ENCODE measurements at regions not wholly inside any gene's neighbourhood (a gene's known extent, or its start where the extent isn't known, plus 50 kb on each side); places are given as distances from the start of the nearest gene placed in this dataset.
"Not testable (repeated sequence)": the region's sequence is repeated elsewhere in the genome, so short reads cannot be mapped to it uniquely, and the experiment has no call there.

DNA sequence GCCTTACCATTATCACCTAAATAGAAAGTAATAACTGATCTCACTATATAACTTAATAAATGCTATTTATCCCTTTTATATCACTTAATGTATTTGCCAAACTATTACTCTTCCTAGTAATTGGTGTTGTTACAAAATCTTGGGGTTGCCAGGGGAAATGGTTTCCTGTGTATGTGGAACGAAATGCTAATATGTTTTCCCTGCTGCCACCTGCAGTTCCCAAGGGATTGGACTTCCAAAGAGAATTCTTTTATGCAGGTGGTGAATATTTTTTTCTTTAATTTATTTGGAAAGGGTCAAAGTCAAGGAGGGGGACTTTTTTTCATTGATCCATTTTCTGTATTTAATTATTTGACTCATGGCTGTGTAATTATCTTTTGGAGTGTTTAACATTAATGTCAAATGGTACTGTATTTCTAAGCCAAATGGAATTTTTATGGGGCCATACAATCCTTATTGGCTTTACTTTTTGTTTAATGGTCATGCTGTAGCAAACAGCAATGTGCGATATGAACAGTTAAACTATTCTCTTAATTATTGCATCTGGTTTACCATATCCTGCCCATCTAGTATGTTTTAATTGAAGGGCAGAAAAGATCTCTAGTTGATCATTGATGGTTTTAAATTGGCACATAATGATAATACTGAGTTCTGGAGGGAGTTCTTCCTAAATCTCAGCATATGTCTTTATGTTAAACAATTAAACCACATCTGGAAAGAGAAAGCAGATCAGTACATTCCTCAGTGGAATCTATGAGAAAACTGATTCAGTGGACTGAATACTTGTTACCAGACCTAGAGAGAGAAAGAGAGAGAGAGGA lies 486.3 kb downstream of the TTLL7 start:
- DNase-seq (ENCODE audit: low read depth) = no peak

- no peak for DNase-seq (ENCODE audit: low read depth)
Measured at GRCh38 chr1:83511146-83511726, 487.7 kb downstream of the TTLL7 start.

DNA sequence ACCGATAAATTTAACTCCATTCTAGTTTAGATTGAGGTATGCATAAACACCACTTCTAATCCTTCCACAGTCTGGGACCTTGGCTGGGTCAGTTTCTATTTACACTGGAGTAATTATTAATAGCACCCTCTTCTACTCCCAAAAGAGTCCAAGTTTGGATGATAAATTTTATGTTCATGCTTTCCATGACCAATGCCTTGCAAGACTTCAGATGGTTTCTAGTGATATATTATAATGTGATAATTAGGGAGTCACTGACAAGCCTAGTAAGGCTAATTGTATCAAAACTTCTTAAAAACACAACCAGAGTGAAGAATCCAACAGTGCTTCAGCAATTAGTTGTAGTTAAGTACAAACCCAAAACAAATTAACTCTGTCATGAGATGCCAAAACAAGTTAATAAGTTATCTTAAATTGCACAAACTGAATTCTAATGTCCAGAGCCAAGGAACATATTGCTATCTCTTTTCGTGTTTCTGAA lies 489.6 kb downstream of the TTLL7 start:
- DNase-seq (ENCODE audit: low read depth) = no peak

DNA sequence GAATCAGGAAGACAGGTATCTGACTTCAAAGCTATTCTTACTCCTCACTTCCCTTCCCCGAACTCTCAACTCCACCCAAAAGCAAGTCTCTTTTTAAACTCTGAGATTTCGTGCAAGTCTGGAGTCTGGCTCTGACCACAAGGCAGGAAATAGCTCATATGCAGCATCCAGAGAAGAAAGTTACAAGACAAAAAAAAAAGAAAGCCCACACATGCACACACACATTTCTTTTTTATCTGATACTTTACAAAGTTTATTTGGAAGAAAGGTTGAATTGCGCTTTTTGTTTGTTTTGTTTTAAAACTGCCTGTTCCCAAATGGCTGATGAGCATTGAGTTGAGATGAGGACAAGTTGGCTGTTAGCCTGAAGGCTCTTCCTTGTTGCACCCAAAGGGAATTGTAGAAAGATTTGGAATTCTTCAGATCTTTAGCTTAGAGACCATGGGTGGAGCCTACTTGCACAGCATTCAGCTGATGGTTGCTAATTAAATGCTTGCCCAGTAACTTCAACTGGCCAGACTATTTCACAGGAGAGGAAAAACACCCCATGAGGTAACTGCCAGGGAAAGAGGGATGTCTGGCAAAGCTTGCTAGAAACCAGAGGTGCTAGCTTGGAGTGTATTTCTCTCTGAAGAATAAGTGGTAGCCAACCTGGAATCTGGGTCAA lies 490.3 kb downstream of the TTLL7 start:
- DNase-seq (ENCODE audit: low read depth) = peak; percentile 68

- no peak for DNase-seq (ENCODE audit: low read depth)
Measured at GRCh38 chr1:83505148-83505547, 493.8 kb downstream of the TTLL7 start.

DNA sequence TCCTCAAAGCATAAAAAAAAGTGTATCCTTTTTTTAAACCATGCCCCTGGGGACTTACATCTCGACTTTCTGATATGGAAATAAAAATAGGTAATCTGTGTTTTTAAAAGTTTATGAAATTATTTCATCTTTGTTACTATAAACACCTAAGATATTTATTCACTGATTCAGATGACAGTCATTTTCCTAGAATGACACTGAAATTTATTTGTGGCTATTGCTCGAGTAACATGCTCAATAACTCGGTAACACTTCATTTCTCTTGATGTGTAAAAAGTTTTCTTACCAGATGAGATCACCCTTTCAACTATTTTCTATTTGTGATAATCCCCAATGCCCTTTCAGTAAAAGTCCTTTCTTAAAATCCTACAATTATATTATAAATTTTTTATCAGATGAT lies 495.8 kb downstream of the TTLL7 start:
- no peak for DNase-seq (ENCODE audit: low read depth)

GRCh38 chr1:83500987-83501591 lies 497.8 kb downstream of the TTLL7 start:
- no peak for DNase-seq (ENCODE audit: low read depth)

GRCh38 chr1:83500531-83500930 lies 498.4 kb downstream of the TTLL7 start:
- DNase-seq (ENCODE audit: low read depth) = no peak

GRCh38 chr1:83499998-83500397 lies 498.9 kb downstream of the TTLL7 start:
- DNase-seq (ENCODE audit: low read depth) = no peak

GRCh38 chr1:83497563-83497962 lies 501.4 kb downstream of the TTLL7 start:
- no peak for DNase-seq (ENCODE audit: low read depth)

- DNase-seq (ENCODE audit: low read depth) = no peak
Measured at GRCh38 chr1:83495560-83495959, 503.4 kb downstream of the TTLL7 start.

DNA sequence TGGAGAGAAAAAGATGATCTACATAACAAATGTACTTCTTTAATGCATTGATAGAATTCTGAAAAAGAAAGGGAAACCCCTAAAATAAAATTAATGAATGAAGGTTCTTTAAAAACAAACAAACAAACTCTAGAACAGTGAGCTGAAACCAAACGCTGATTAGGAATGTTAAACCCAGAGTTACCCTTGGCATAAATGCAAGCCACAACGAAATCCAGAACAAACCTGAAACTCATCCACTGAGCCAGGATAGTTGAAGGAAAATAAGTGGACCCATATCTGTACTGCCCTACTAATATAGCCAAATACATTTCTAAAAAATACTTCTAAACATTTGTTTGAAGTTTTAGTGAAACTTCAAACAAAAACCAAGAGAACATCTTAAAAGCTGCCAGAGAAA lies 505.3 kb downstream of the TTLL7 start:
- no peak for DNase-seq (ENCODE audit: low read depth)

- DNase-seq (ENCODE audit: low read depth) = no peak
Measured at GRCh38 chr1:83491930-83492329, 507.0 kb downstream of the TTLL7 start.

- DNase-seq (ENCODE audit: low read depth) = no peak
Measured at GRCh38 chr1:83490988-83491387, 507.9 kb downstream of the TTLL7 start.

- DNase-seq (ENCODE audit: low read depth) = not testable (repeated sequence)
Measured at GRCh38 chr1:83488105-83488504, 510.8 kb downstream of the TTLL7 start.

DNA sequence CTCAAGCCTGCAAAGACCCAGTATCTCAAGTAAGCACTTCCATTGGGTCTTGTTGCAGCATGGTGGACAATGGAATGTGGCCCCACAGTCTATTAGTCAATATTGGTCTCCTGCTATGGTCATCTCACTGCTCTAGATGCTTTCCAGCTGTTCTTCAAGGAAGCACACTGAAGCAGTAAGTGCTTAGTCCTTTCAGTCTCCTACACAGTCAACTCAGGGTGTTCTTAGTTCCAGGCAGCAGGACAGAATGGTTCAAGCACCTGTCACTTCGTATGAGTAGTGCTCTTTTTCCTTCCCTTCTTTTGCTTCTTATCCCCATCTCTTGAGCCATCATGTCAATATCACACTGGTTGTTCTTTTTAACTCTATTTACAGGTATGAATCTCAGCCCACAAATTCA lies 511.5 kb downstream of the TTLL7 start:
- DNase-seq (ENCODE audit: low read depth) = not testable (repeated sequence)

DNA sequence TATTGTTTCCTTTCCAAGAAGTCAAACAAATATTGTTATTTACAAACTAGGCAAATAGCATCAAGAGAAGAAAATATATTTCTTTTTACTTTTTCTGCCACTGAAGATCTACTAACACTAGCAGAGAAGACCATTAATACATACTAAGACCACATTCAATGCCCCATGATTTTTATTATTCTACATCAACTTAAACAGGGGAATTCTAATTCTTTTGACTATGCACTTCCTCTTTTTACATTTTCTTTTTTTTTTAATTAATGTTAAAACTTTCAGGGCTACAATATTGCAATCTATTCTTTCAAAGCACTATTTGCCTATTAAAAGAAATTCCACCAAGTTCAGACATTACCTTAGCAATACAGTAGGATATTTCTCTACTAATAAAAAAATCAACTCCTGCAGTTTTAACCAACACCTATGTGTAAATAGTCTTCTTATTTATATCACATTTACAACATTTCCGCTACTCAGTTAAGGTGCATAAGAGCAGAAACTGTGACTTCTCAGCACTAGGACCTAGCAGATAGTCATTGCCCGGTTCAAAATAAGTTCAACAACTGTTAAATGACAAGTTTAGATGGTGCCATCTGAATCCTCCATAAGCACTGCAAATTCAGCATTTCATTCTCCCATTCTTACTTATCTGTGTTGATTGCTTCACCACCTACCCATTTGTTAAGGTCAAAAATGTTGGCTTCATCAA lies 513.5 kb downstream of the TTLL7 start:
- not testable (repeated sequence) for DNase-seq (ENCODE audit: low read depth)

DNA sequence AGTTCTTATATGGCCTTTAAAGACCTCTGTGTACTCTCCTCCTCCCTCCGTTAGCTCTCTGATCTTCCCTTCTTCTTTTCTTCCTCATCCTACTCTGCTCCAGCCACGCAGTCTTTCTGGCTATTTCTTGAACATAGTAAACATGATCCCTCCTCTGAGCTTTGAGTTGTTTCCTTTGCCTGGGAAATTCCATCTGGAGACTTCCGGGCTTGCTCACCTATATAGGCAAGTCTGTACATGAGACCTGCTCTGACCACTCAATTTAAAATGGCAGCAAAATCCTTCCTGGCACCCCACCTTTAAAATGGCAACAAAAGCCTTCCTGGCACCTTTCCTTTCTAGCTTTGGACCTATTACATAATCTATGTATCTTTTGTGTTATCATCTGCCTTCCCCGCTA lies 517.6 kb downstream of the TTLL7 start:
- DNase-seq (ENCODE audit: low read depth) = not testable (repeated sequence)

GRCh38 chr1:83479591-83480239 lies 519.2 kb downstream of the TTLL7 start:
- not testable (repeated sequence) for DNase-seq (ENCODE audit: low read depth)

DNA sequence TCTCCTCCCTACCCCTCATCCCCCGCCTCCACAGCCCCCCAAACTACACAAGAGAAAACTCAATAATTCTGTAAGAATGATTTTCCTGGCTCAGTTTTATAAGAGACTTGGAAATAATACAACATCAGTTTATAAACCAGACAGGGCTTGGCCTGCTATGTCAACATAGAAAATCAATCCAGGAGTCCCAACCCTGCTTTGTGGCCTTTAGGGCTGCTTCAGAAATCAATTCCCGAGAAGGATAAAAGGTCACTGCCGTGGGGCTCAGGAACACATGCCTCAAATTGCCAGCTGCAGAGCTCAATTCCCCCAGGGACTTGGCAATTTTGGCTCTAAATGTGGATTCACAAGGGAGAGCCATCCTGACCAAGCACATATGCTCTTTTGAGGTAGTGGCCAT lies 520.8 kb downstream of the TTLL7 start:
- not testable (repeated sequence) for DNase-seq (ENCODE audit: low read depth)

GRCh38 chr1:83476518-83476917 lies 522.4 kb downstream of the TTLL7 start:
- not testable (repeated sequence) for DNase-seq (ENCODE audit: low read depth)

All from HT1080 (cell line).